Heart left ventricle (tissue), 16 donors: ENCODE measurements at regions not wholly inside any gene's neighbourhood (a gene's known extent, or its start where the extent isn't known, plus 50 kb on each side); places are given as distances from the start of the nearest gene placed in this dataset.

Experiments
- ATAC-seq, 4 donors: fragments of 200-7000 bp; cut with Tn5 transposase; one replicate each; pipeline ENCODE4 v1.9.1; 2020 to 2022; ENCODE audit warnings: moderate library complexity in 4 of 4, mild to moderate bottlenecking in 3 of 4, moderate number of reproducible peaks in 1 of 4
- DNase-seq, 5 donors: peaks; one replicate each; pipeline ENCODE4 v3.0.0-alpha.2; 2020
- H3K27ac ChIP-seq, 12 donors: fragments of 200-600 bp; sonication (generic) in 4 of 12; one replicate each; pipeline versions ENCODE4 v1.5.0 to v1.8.0; 2016 to 2022; ENCODE audit warnings: mild to moderate bottlenecking in 2 of 12
- H3K27me3 ChIP-seq, 9 donors: fragments of 200-600 bp; sonication (generic) in 2 of 9; one replicate each; pipeline versions ENCODE4 v1.5.1 to v1.8.0; 2016 to 2022; ENCODE audit warnings: mild to moderate bottlenecking in 3 of 9
- H3K36me3 ChIP-seq, 9 donors: fragments of 200-600 bp; sonication (generic) in 2 of 9; one replicate each; pipeline versions ENCODE4 v1.5.0 to v1.8.0; 2018 to 2022; ENCODE audit warnings: mild to moderate bottlenecking in 2 of 9
- H3K4me1 ChIP-seq, 12 donors: fragments of 200-600 bp; sonication (generic) in 4 of 12; one replicate each; pipeline versions ENCODE4 v1.5.0 to v1.8.0; 2016 to 2022; ENCODE audit warnings: mild to moderate bottlenecking in 3 of 12
- H3K4me3 ChIP-seq, 12 donors: fragments of 200-600 bp; sonication (generic) in 4 of 12; one replicate each; pipeline versions ENCODE4 v1.5.0 to v1.8.0; 2017 to 2022; ENCODE audit warnings: mild to moderate bottlenecking in 9 of 12, moderate library complexity in 4 of 12
- H3K9me3 ChIP-seq, 12 donors: fragments of 200-600 bp; sonication (generic) in 4 of 12; one replicate each; pipeline versions ENCODE4 v1.5.0 to v1.8.0; 2016 to 2022; ENCODE audit warnings: mild to moderate bottlenecking in 1 of 12
- CTCF ChIP-seq, 12 donors: fragments of 200-600 bp; sonication (generic) in 4 of 12; IDR thresholded peaks; one replicate each; pipeline versions ENCODE4 v1.5.0 to v1.8.0; 2018 to 2022; ENCODE audit warnings: antibody characterized with exemption in 12 of 12, mild to moderate bottlenecking in 5 of 12
- POLR2A ChIP-seq, 2 donors: fragments of 450-650 bp; IDR thresholded peaks; one replicate each; pipeline ENCODE4 v1.6.1; 2017; ENCODE audit warnings: antibody characterized with exemption in 2 of 2, mild to moderate bottlenecking in 2 of 2, moderate library complexity in 2 of 2
- WGBS, 4 donors: extraction: QIAGEN DNeasy Blood & Tissue Kit in 2 of 4; methylation state at CpG; one replicate each; pipeline versions ENCODE4 v1.1.5 to v1.1.7; 2013 to 2018; 5-methylcytosine and 5-hydroxymethylcytosine counted together
- intact Hi-C, 10 donors: fragments of 100-400 bp; cut with DNase I; formaldehyde crosslinking; loops; one replicate each; pipeline versions ENCODE4 v1.11.1 to v1.14.2; 2022
- donor health status: ischemic (EF 13 %, LVEDD 7.1; RV severe dilation, severe dysfunction).
- donor health status: healthy with polysubstance abuse.
- donor health status: DM: no; HTN: yes; CAD: no.
- donor health status: DM: no; HTN: no; CAD: no.
- donor health status: ischemic (EF 25% LVEDD 6.9; RV normal size, moderate dysfunction).
- donor health status: ischemic (EF 25% LVEDD 5.7; RV mildly dilated, moderate dysfunction).
- donor health status: healthy.
- donor health status: DM: yes; HTN: yes; CAD: no.
- donor health status: ischemic (EF 35%, LVEDD 5.7; RV mildly dilated, moderate dysfunction).
- donor health status: nonischemic (EF 11% LVEDD 7.7; RV severe dilation, severe dysfunction).
- donor health status: DM: yes; HTN: yes; CAD: no.
- donor health status: PGD.
- donor health status: ischemic (EF 29% LVEDD 5.4; RV normal size, mild dysfunction).
- donor health status: nonischemic (EF 23%, LVEDD 6.1; RV moderate dilation, normal function).

- no peak for ATAC-seq
- Histone ChIP-seq H3K4me1 (no peaks in the 10 kb centered on the region), H3K36me3 (no peaks in the 10 kb centered on the region), H3K27me3 (peaks cover 0 to 28% (median 0%) of the 10 kb centered on the region in 9 donors), H3K27ac (no peak overlapping the region), H3K9me3 (no peaks in the 10 kb centered on the region), H3K4me3 (no peak overlapping the region)
- TF ChIP-seq POLR2A (IDR thresholded peaks at IDR 0.05) = no peak
- no peak for TF ChIP-seq CTCF (IDR thresholded peaks at IDR 0.05)
- intact Hi-C loops = no loop called here
- WGBS, 4 donors = 68 to 91% (median 82%) methylated on average over 1 of the region's 1 CpG
- DNase-seq = no peak
These were observed 99.4 kb upstream of the NDP start for GRCh38 chrX:44072631-44073030.

- TF ChIP-seq POLR2A (IDR thresholded peaks at IDR 0.05) (no peak), CTCF (IDR thresholded peaks at IDR 0.05) (no peak)
- intact Hi-C loops = no loop called here
- 37 to 76% (median 57%) methylated on average over 2 of the region's 2 CpGs for WGBS, 4 donors
- Histone ChIP-seq H3K27me3 (peaks cover 0 to 28% (median 0%) of the 10 kb centered on the region in 9 donors), H3K4me3 (no peak overlapping the region), H3K27ac (no peak overlapping the region), H3K4me1 (no peaks in the 10 kb centered on the region), H3K9me3 (no peaks in the 10 kb centered on the region), H3K36me3 (no peaks in the 10 kb centered on the region)
- ATAC-seq (no peak), DNase-seq (no peak)
These were observed 98.8 kb upstream of the NDP start for GRCh38 chrX:44071847-44072551.

GRCh38 chrX:44071070-44071645 is 98.0 kb upstream of the NDP start:
- H3K27ac ChIP-seq = no peak overlapping the region
- no peak for TF ChIP-seq CTCF (IDR thresholded peaks at IDR 0.05)
- no peak for TF ChIP-seq POLR2A (IDR thresholded peaks at IDR 0.05)
- H3K4me1 ChIP-seq = no peaks in the 10 kb centered on the region
- DNase-seq (no peak), ATAC-seq (no peak)
- peaks cover 0 to 28% (median 0%) of the 10 kb centered on the region in 9 donors for H3K27me3 ChIP-seq
- WGBS, 4 donors = 46 to 66% (median 57%) methylated on average over 3 of the region's 3 CpGs
- no peaks in the 10 kb centered on the region for H3K9me3 ChIP-seq
- intact Hi-C loops = no loop called here
- H3K4me3 ChIP-seq = no peak overlapping the region
- no peaks in the 10 kb centered on the region for H3K36me3 ChIP-seq

- ATAC-seq (no peak), DNase-seq (no peak)
- TF ChIP-seq CTCF (IDR thresholded peaks at IDR 0.05) (no peak), POLR2A (IDR thresholded peaks at IDR 0.05) (no peak)
- Histone ChIP-seq H3K27ac (no peak overlapping the region), H3K27me3 (peaks cover 0 to 34% (median 0%) of the 10 kb centered on the region in 9 donors), H3K4me1 (no peaks in the 10 kb centered on the region), H3K36me3 (no peaks in the 10 kb centered on the region), H3K4me3 (no peak overlapping the region), H3K9me3 (no peaks in the 10 kb centered on the region)
- intact Hi-C loops = no loop called here
- 84 to 93% (median 89%) methylated on average over 2 of the region's 2 CpGs for WGBS, 4 donors
These were observed 94.9 kb upstream of the NDP start for GRCh38 chrX:44068043-44068442.
